ACC112 (cell line): ENCODE measurements at regions not wholly inside any gene's neighbourhood (a gene's known extent, or its start where the extent isn't known, plus 50 kb on each side); places are given as distances from the start of the nearest gene placed in this dataset.

Experiments used
- H2AFZ ChIP-seq: fragments of 200-600 bp; sonication (generic); one replicate; pipeline ENCODE4 v1.6.0; 2017; ENCODE audit warnings: antibody characterized with exemption, low read length; ENCODE audit not compliant: unreplicated experiment
- H3K27ac ChIP-seq: fragments of 200-600 bp; sonication (generic); 2 replicates; pipeline ENCODE4 v1.5.1; 2014; ENCODE audit warnings: low read depth, mild to moderate bottlenecking, antibody characterized with exemption, low read length, moderate library complexity
- H3K27me3 ChIP-seq: fragments of 200-600 bp; sonication (generic); 2 replicates; pipeline ENCODE4 v1.6.1; 2014; ENCODE audit warnings: mild to moderate bottlenecking, antibody characterized with exemption, low read length, moderate library complexity, mixed read lengths; ENCODE audit not compliant: insufficient read depth
- H3K36me3 ChIP-seq: fragments of 200-600 bp; sonication (generic); 2 replicates; pipeline ENCODE4 v1.6.1; 2016; ENCODE audit warnings: mild to moderate bottlenecking, antibody characterized with exemption, low read length, moderate library complexity, mixed read lengths; ENCODE audit not compliant: insufficient read depth
- H3K4me1 ChIP-seq: fragments of 200-600 bp; sonication (generic); one replicate; pipeline ENCODE4 v1.6.1; 2016; ENCODE audit warnings: low read length, mixed read lengths; ENCODE audit not compliant: insufficient read depth, unreplicated experiment, control insufficient read depth
- H3K4me3 ChIP-seq: fragments of 200-600 bp; sonication (generic); 2 replicates; pipeline ENCODE4 v1.5.1; 2014; ENCODE audit warnings: mild to moderate bottlenecking, low read depth, low read length
- H3K79me2 ChIP-seq: fragments of 200-600 bp; sonication (generic); one replicate; pipeline ENCODE4 v1.6.0; 2016; ENCODE audit warnings: low read length; ENCODE audit not compliant: control insufficient read depth, unreplicated experiment, insufficient read depth

GRCh38 chr17:68661265-68662036 is 60.3 kb upstream of the FAM20A start:
- no peak overlapping the region for H3K4me3 ChIP-seq
- no peaks in the 10 kb centered on the region for H3K79me2 ChIP-seq

GRCh38 chr17:68660302-68660701 is 59.1 kb upstream of the FAM20A start:
- Histone ChIP-seq H2AFZ (no peak overlapping the region), H3K36me3 (no peaks in the 10 kb centered on the region), H3K27me3 (0 out of 2 replicates have a peak, but pooled peaks cover 9% of the 10 kb centered on the region), H3K4me3 (no peak overlapping the region), H3K27ac (no peak overlapping the region), H3K4me1 (no peaks in the 10 kb centered on the region), H3K79me2 (no peaks in the 10 kb centered on the region)

More at GRCh38 chr17:68661265-68662036, 60.3 kb upstream of the FAM20A start:
- Histone ChIP-seq H3K36me3 (no peaks in the 10 kb centered on the region), H3K27me3 (peaks cover 9% of the 10 kb centered on the region; the same call in 1 of the 2 replicates), H3K4me1 (no peaks in the 10 kb centered on the region), H3K27ac (no peak overlapping the region), H2AFZ (no peak overlapping the region)

GRCh38 chr17:68658999-68659780 is 58.0 kb upstream of the FAM20A start:
- Histone ChIP-seq H3K27me3 (0 out of 2 replicates have a peak, but pooled peaks cover 9% of the 10 kb centered on the region), H2AFZ (no peak overlapping the region), H3K27ac (no peak overlapping the region), H3K36me3 (no peaks in the 10 kb centered on the region), H3K4me3 (no peak overlapping the region), H3K4me1 (no peaks in the 10 kb centered on the region), H3K79me2 (no peaks in the 10 kb centered on the region)

- H3K4me1 ChIP-seq = no peaks in the 10 kb centered on the region
- H2AFZ ChIP-seq = no peak overlapping the region
- H3K79me2 ChIP-seq = no peaks in the 10 kb centered on the region
- no peaks in the 10 kb centered on the region for H3K36me3 ChIP-seq
- 0 out of 2 replicates have a peak, but pooled peaks cover 9% of the 10 kb centered on the region for H3K27me3 ChIP-seq
- no peak overlapping the region for H3K4me3 ChIP-seq
- no peak overlapping the region for H3K27ac ChIP-seq
These were observed 56.4 kb upstream of the FAM20A start for GRCh38 chr17:68657576-68657975.

GRCh38 chr17:68657166-68657565 is 56.0 kb upstream of the FAM20A start:
- no peak overlapping the region for H3K4me3 ChIP-seq
- peaks cover 9% of the 10 kb centered on the region; the same call in 1 of the 2 replicates for H3K27me3 ChIP-seq
- H3K36me3 ChIP-seq = no peaks in the 10 kb centered on the region
- H3K4me1 ChIP-seq = no peaks in the 10 kb centered on the region
- H3K27ac ChIP-seq = no peak overlapping the region
- no peak overlapping the region for H2AFZ ChIP-seq
- no peaks in the 10 kb centered on the region for H3K79me2 ChIP-seq

GRCh38 chr17:68656666-68657065 is 55.5 kb upstream of the FAM20A start:
- H3K4me3 ChIP-seq = no peak overlapping the region
- H3K4me1 ChIP-seq = no peaks in the 10 kb centered on the region
- no peak overlapping the region for H2AFZ ChIP-seq
- no peak overlapping the region for H3K27ac ChIP-seq
- H3K79me2 ChIP-seq = no peaks in the 10 kb centered on the region
- H3K36me3 ChIP-seq = no peaks in the 10 kb centered on the region
- H3K27me3 ChIP-seq = peaks cover 10% of the 10 kb centered on the region; the same call in 1 of the 2 replicates
